H1 (cell line): ENCODE measurements at regions not wholly inside any gene's neighbourhood (a gene's known extent, or its start where the extent isn't known, plus 50 kb on each side); places are given as distances from the start of the nearest gene placed in this dataset.

Experiments
- CTCF ChIA-PET: fragments of 300-600 bp; sonication (Branson Sonifier 250); formaldehyde crosslinking; loops from one replicate; lab custom pipeline; 2021; ENCODE audit not compliant: partially characterized antibody; lab: Charles Lee
- POLR2A ChIA-PET: fragments of 300-600 bp; sonication (Branson Sonifier 250); formaldehyde crosslinking; loops from one replicate; lab custom pipeline; 2021; ENCODE audit warnings: inconsistent platforms; ENCODE audit not compliant: partially characterized antibody; lab: Charles Lee
- DNase-seq, 2 experiments: peaks; one replicate each; pipeline versions ENCODE4 v3.0.0 to v3.0.0-alpha.2; 2010 to 2022; ENCODE audit warnings: low spot score in 2 of 2, low read depth in 1 of 2, mixed read lengths in 1 of 2
- FAIRE-seq: peaks from 2 replicates; lab custom pipeline; 2011; peaks lifted over from hg19 to GRCh38; lab: Jason Lieb, UNC
- H2AFZ ChIP-seq: 2 replicates; pipeline ENCODE4 v1.8.1; 2012; ENCODE audit warnings: low read length, inconsistent platforms
- H2AK5ac ChIP-seq: 2 replicates; pipeline ENCODE4 v1.6.1; 2013; ENCODE audit warnings: low read depth, low read length
- H2BK120ac ChIP-seq: replicated peaks from 2 replicates; pipeline ENCODE3; 2013; ENCODE audit warnings: low read depth, low read length, inconsistent platforms
- H2BK12ac ChIP-seq: 2 replicates; pipeline ENCODE4 v1.6.1; 2013; ENCODE audit warnings: low read depth, low read length
- H2BK15ac ChIP-seq: 2 replicates; pipeline ENCODE4 v1.6.1; 2013; ENCODE audit warnings: low read length
- H2BK20ac ChIP-seq: 2 replicates; pipeline ENCODE4 v1.6.1; 2013; ENCODE audit warnings: low read length
- H2BK5ac ChIP-seq: 2 replicates; pipeline ENCODE4 v1.6.1; 2013; ENCODE audit warnings: low read depth, low read length
- H3K14ac ChIP-seq: 2 replicates; pipeline ENCODE4 v1.6.1; 2013; ENCODE audit warnings: inconsistent platforms; ENCODE audit not compliant: insufficient read length
- H3K18ac ChIP-seq: 2 replicates; pipeline ENCODE4 v1.6.1; 2013; ENCODE audit warnings: low read length; ENCODE audit errors: extremely low read depth
- H3K23ac ChIP-seq: 2 replicates; pipeline ENCODE4 v1.6.1; 2013; ENCODE audit warnings: inconsistent platforms; ENCODE audit not compliant: insufficient read length
- H3K23me2 ChIP-seq: 2 replicates; pipeline ENCODE4 v1.6.1; 2013; ENCODE audit warnings: low read depth, low read length
- H3K27ac ChIP-seq: 2 replicates; pipeline ENCODE4 v1.6.1; 2011; ENCODE audit warnings: low read depth, low read length, inconsistent platforms
- H3K27me3 ChIP-seq, 4 experiments: replicated peaks in 1 of 4; 1 replicate in 1 of 4; 2 replicates in 3 of 4; pipeline versions ENCODE4 v1.6.1 to v1.8.1; 2011 to 2013; ENCODE audit warnings: low read length in 3 of 4, mild to moderate bottlenecking in 3 of 4, inconsistent platforms in 2 of 4, mixed read lengths in 2 of 4, moderate library complexity in 1 of 4; ENCODE audit not compliant: control insufficient read depth in 3 of 4, insufficient read depth in 3 of 4; ENCODE audit errors: extremely low read depth in 1 of 4
- H3K36me3 ChIP-seq, 4 experiments: 2 replicates each; pipeline versions ENCODE4 v1.6.1 to v1.8.1; 2011 to 2013; ENCODE audit warnings: mild to moderate bottlenecking in 4 of 4, low read length in 3 of 4, moderate library complexity in 2 of 4, control low read depth in 1 of 4, inconsistent platforms in 1 of 4; ENCODE audit not compliant: insufficient read depth in 4 of 4, control insufficient read depth in 2 of 4
- H3K4ac ChIP-seq: replicated peaks from 2 replicates; pipeline ENCODE3; 2013; ENCODE audit warnings: low read length, low read depth, mixed read lengths, inconsistent platforms; ENCODE audit not compliant: insufficient read length
- H3K4me1 ChIP-seq, 4 experiments: replicated peaks in 1 of 4; 1 replicate in 1 of 4; 2 replicates in 3 of 4; pipeline versions ENCODE4 v1.6.1 to v1.8.1; 2011 to 2013; ENCODE audit warnings: low read length in 3 of 4, inconsistent platforms in 2 of 4, mixed read lengths in 1 of 4; ENCODE audit not compliant: insufficient read depth in 4 of 4, control insufficient read depth in 3 of 4
- H3K4me2 ChIP-seq, 2 experiments: 2 replicates each; pipeline versions ENCODE4 v1.6.1 to v1.8.1; 2011 to 2013; ENCODE audit warnings: low read depth in 2 of 2, low read length in 2 of 2, control low read depth in 1 of 2, inconsistent platforms in 1 of 2, mild to moderate bottlenecking in 1 of 2; ENCODE audit not compliant: insufficient read depth in 1 of 2
- H3K4me3 ChIP-seq, 4 experiments: fragments of 200-600, 300-600 bp in 1 of 4; sonication (generic), shearing (Covaris generic), sonication (Bioruptor Twin) in 1 of 4; 2 replicates each; pipeline versions ENCODE4 v1.5.1 to v1.8.1; 2011 to 2016; ENCODE audit warnings: low read length in 4 of 4, low read depth in 3 of 4, control low read depth in 2 of 4, inconsistent platforms in 2 of 4, mild to moderate bottlenecking in 2 of 4, mixed read lengths in 1 of 4, moderate library complexity in 1 of 4; ENCODE audit not compliant: insufficient read depth in 2 of 4; ENCODE audit errors: extremely low read depth in 1 of 4
- H3K56ac ChIP-seq: replicated peaks from 2 replicates; pipeline ENCODE3; 2013; ENCODE audit warnings: low read depth, mild to moderate bottlenecking, mixed read lengths, low read length, inconsistent platforms; ENCODE audit not compliant: insufficient read length
- H3K79me1 ChIP-seq: 2 replicates; pipeline ENCODE4 v1.6.1; 2013; ENCODE audit warnings: low read depth, low read length, control low read depth
- H3K79me2 ChIP-seq, 2 experiments: 2 replicates each; pipeline versions ENCODE4 v1.6.1 to v1.8.1; 2012 to 2013; ENCODE audit warnings: low read length in 2 of 2, mild to moderate bottlenecking in 2 of 2, inconsistent platforms in 1 of 2; ENCODE audit not compliant: insufficient read depth in 2 of 2, control insufficient read depth in 1 of 2
- H3K9ac ChIP-seq, 4 experiments: replicated peaks in 1 of 4; 1 replicate in 1 of 4; 2 replicates in 3 of 4; pipeline versions ENCODE4 v1.6.1 to v1.8.1; 2011 to 2013; ENCODE audit warnings: low read depth in 3 of 4, low read length in 3 of 4, control low read depth in 2 of 4, mild to moderate bottlenecking in 2 of 4, moderate library complexity in 2 of 4, inconsistent platforms in 1 of 4; ENCODE audit errors: extremely low read depth in 1 of 4
- H3K9me3 ChIP-seq, 2 experiments: 2 replicates each; pipeline versions ENCODE4 v1.6.1 to v1.8.1; 2012 to 2013; ENCODE audit warnings: mild to moderate bottlenecking in 2 of 2, moderate library complexity in 2 of 2, control low read depth in 1 of 2, inconsistent platforms in 1 of 2, low read depth in 1 of 2, low read length in 1 of 2, mixed read lengths in 1 of 2; ENCODE audit not compliant: insufficient read depth in 2 of 2
- H4K20me1 ChIP-seq, 2 experiments: replicated peaks in 1 of 2; 2 replicates each; pipeline versions ENCODE3 to v1.8.1; 2011 to 2013; ENCODE audit warnings: inconsistent platforms in 2 of 2, low read length in 2 of 2, mild to moderate bottlenecking in 1 of 2; ENCODE audit not compliant: insufficient read depth in 2 of 2, control insufficient read depth in 1 of 2
- H4K5ac ChIP-seq: 2 replicates; pipeline ENCODE4 v1.6.1; 2013; ENCODE audit warnings: low read length, low read depth, mixed read lengths, inconsistent platforms; ENCODE audit not compliant: insufficient read length
- H4K8ac ChIP-seq: 2 replicates; pipeline ENCODE4 v1.8.0; 2013; ENCODE audit warnings: mild to moderate bottlenecking, moderate library complexity, low read length, inconsistent platforms; ENCODE audit not compliant: insufficient read depth; ENCODE audit errors: extremely low read depth
- H4K91ac ChIP-seq: replicated peaks from 2 replicates; pipeline ENCODE3; 2013; ENCODE audit warnings: low read length, mixed read lengths, inconsistent platforms; ENCODE audit not compliant: insufficient read length
- BACH1 ChIP-seq: IDR thresholded peaks from 2 replicates; pipeline ENCODE4 v1.6.1; 2012; ENCODE audit warnings: low read length, improper control_type of control experiment
- BRCA1 ChIP-seq: IDR thresholded peaks from 2 replicates; pipeline ENCODE4 v1.6.1; 2012; ENCODE audit warnings: low read depth, low read length, improper control_type of control experiment
- CTBP2 ChIP-seq: IDR thresholded peaks from 2 replicates; pipeline ENCODE4 v1.7.0; 2011; ENCODE audit warnings: borderline replicate concordance, mild to moderate bottlenecking, moderate library complexity, mixed read lengths, low read length; ENCODE audit not compliant: insufficient read depth, insufficient read length
- FOSL1 ChIP-seq: IDR thresholded peaks from 2 replicates; pipeline ENCODE4 v1.6.1; 2011; ENCODE audit warnings: mild to moderate bottlenecking, low read depth, low read length, moderate library complexity; ENCODE audit not compliant: insufficient read depth
- KDM4A ChIP-seq: IDR thresholded peaks from one replicate; pipeline ENCODE4 v1.7.1; 2012; ENCODE audit warnings: low read depth, mild to moderate bottlenecking, moderate library complexity, low read length, inconsistent platforms; ENCODE audit not compliant: severe bottlenecking
- PHF8 ChIP-seq: fragments of 200-600 bp; sonication (generic); conservative IDR thresholded peaks from 2 replicates; pipeline ENCODE4 v1.7.1; 2012; ENCODE audit warnings: low read depth, mild to moderate bottlenecking, inconsistent platforms, low read length, moderate library complexity
- POU5F1 ChIP-seq: IDR thresholded peaks from 2 replicates; pipeline ENCODE4 v1.6.1; 2011; ENCODE audit warnings: low read depth, mild to moderate bottlenecking, low read length, moderate library complexity
- RAD21 ChIP-seq, 2 experiments: IDR thresholded peaks in 1 of 2; conservative IDR thresholded peaks in 1 of 2; 2 replicates each; pipeline ENCODE4 v1.6.1; 2011; ENCODE audit warnings: low read depth in 2 of 2, low read length in 2 of 2, improper control_type of control experiment in 1 of 2, inconsistent platforms in 1 of 2, mild to moderate bottlenecking in 1 of 2, moderate library complexity in 1 of 2
- RXRA ChIP-seq: IDR thresholded peaks from 2 replicates; pipeline ENCODE4 v1.6.1; 2011; ENCODE audit warnings: low read depth, mild to moderate bottlenecking, low read length, moderate library complexity; ENCODE audit not compliant: insufficient read depth
- SP1 ChIP-seq: IDR thresholded peaks from 2 replicates; pipeline ENCODE4 v1.6.1; 2011; ENCODE audit warnings: low read depth, low read length
- SP4 ChIP-seq: IDR thresholded peaks from 2 replicates; pipeline ENCODE4 v1.6.1; 2012; ENCODE audit warnings: low read length, inconsistent platforms
- SRF ChIP-seq: IDR thresholded peaks from 2 replicates; pipeline ENCODE4 v1.6.1; 2011; ENCODE audit warnings: mild to moderate bottlenecking, low read depth, low read length, moderate library complexity
- ZNF274 ChIP-seq: IDR thresholded peaks from 2 replicates; pipeline ENCODE4 v1.7.0; 2012; ENCODE audit warnings: low read length, borderline replicate concordance; ENCODE audit errors: extremely low read depth
- WGBS, 2 experiments: shearing (Covaris generic) in 1 of 2; methylation state at CpG; one replicate each; pipeline versions ENCODE4 v1.1.6 to v1.1.7; 2013 to 2015; ENCODE audit warnings: low lambda C conversion rate in 2 of 2, mixed read lengths in 2 of 2, inconsistent platforms in 1 of 2, low coverage in 1 of 2, missing lambda C conversion rate in 1 of 2; ENCODE audit not compliant: insufficient replicate concordance in 2 of 2, insufficient coverage in 1 of 2, insufficient read length in 1 of 2; ENCODE audit errors: extremely low coverage in 1 of 2, missing lambda C conversion rate in 1 of 2; 5-methylcytosine and 5-hydroxymethylcytosine counted together

GRCh38 chr2:42914860-42915259 is 122.5 kb upstream of the HAAO start:
- Histone ChIP-seq H2BK15ac (no peak overlapping the region), H3K79me1 (no peaks in the 10 kb centered on the region), H3K23me2 (no peaks in the 10 kb centered on the region), H3K18ac (no peak overlapping the region), H3K36me3 (no peaks in the 10 kb centered on the region), H4K5ac (no peak overlapping the region), H2AK5ac (no peak overlapping the region), H3K4me1 (0 out of 7 replicates have a peak, but pooled peaks cover 0 to 2% (median 0%) of the 10 kb centered on the region in 4 experiments), H2BK20ac (no peak overlapping the region), H2BK12ac (no peak overlapping the region), H3K23ac (no peak overlapping the region), H4K20me1 (no peaks in the 10 kb centered on the region), H3K4me3 (no peak overlapping the region), H3K9me3 (no peaks in the 10 kb centered on the region), H3K9ac (no peak overlapping the region), H2BK5ac (no peak overlapping the region), H3K79me2 (no peaks in the 10 kb centered on the region), H2AFZ (no peak overlapping the region), H4K91ac (no peak overlapping the region), H3K27ac (no peak overlapping the region)
- POLR2A ChIA-PET = no interaction called here
- FAIRE-seq = no peak
- TF ChIP-seq SRF (no peak), SP1 (no peak), ZNF274 (no peak), FOSL1 (no peak), BACH1 (no peak), SP4 (no peak), RXRA (no peak), BRCA1 (no peak), CTBP2 (no peak), POU5F1 (no peak), KDM4A (no peak), RAD21 (IDR thresholded peaks at IDR 0.05 in 1 of 2, conservative IDR thresholded peaks at IDR 0.05 in 1 of 2; ENCODE audit: low read depth in 2 of 2, low read length in 2 of 2) (no peak), PHF8 (no peak)
- TF ChIP-seq, all 59 proteins: peak for 0
- no peak overlapping the region for H3K56ac ChIP-seq
- 86% methylated on average over 1 of the region's 1 CpG; no CpG with 5 or more reads in 1 of the 2 experiments for WGBS, 2 experiments
- CTCF ChIA-PET = interaction anchor here (0.6 to 9.9 kb wide), 3 partner anchors 12 to 32 kb away, joined by 3 to 69 read pairs (median 4); no protein-coding TSS in a partner anchor
- no peak overlapping the region for H4K8ac ChIP-seq
- no peak for DNase-seq
- H3K14ac ChIP-seq = no peak overlapping the region
- H2BK120ac ChIP-seq = no peak overlapping the region
- H3K27me3 ChIP-seq = no peaks in the 10 kb centered on the region
- no peak overlapping the region for H3K4me2 ChIP-seq
- H3K4ac ChIP-seq = no peak overlapping the region
